Mesodermal cell (in vitro differentiated cells): ENCODE measurements at regions not wholly inside any gene's neighbourhood (a gene's known extent, or its start where the extent isn't known, plus 50 kb on each side); places are given as distances from the start of the nearest gene placed in this dataset.

Source experiments
- H3K27ac ChIP-seq: 2 replicates; pipeline ENCODE4 v1.7.0; 2013; ENCODE audit warnings: mild to moderate bottlenecking, low read depth, low read length, moderate library complexity; ENCODE audit not compliant: severe bottlenecking
- H3K36me3 ChIP-seq: 2 replicates; pipeline ENCODE4 v1.7.1; 2013; ENCODE audit warnings: mild to moderate bottlenecking, low read length, moderate library complexity; ENCODE audit not compliant: control insufficient read depth, insufficient read depth
- H3K4me1 ChIP-seq: one replicate; pipeline ENCODE4 v1.7.1; 2013; ENCODE audit warnings: mild to moderate bottlenecking, low read length; ENCODE audit not compliant: insufficient read depth, control insufficient read depth, poor library complexity, severe bottlenecking
- H3K4me3 ChIP-seq: 2 replicates; pipeline ENCODE4 v1.7.0; 2013; ENCODE audit warnings: low read length, control low read depth, mild to moderate bottlenecking; ENCODE audit not compliant: insufficient read depth, poor library complexity, severe bottlenecking; ENCODE audit errors: extremely low read depth
- H3K9me3 ChIP-seq: 2 replicates; pipeline ENCODE4 v1.7.1; 2013; ENCODE audit warnings: mild to moderate bottlenecking, low read length, moderate library complexity; ENCODE audit not compliant: control insufficient read depth
- WGBS, 2 experiments: methylation state at CpG; one replicate each; pipeline ENCODE4 v1.1.5; 2013; ENCODE audit warnings: missing lambda C conversion rate in 2 of 2; ENCODE audit not compliant: insufficient coverage in 2 of 2; 5-methylcytosine and 5-hydroxymethylcytosine counted together

DNA sequence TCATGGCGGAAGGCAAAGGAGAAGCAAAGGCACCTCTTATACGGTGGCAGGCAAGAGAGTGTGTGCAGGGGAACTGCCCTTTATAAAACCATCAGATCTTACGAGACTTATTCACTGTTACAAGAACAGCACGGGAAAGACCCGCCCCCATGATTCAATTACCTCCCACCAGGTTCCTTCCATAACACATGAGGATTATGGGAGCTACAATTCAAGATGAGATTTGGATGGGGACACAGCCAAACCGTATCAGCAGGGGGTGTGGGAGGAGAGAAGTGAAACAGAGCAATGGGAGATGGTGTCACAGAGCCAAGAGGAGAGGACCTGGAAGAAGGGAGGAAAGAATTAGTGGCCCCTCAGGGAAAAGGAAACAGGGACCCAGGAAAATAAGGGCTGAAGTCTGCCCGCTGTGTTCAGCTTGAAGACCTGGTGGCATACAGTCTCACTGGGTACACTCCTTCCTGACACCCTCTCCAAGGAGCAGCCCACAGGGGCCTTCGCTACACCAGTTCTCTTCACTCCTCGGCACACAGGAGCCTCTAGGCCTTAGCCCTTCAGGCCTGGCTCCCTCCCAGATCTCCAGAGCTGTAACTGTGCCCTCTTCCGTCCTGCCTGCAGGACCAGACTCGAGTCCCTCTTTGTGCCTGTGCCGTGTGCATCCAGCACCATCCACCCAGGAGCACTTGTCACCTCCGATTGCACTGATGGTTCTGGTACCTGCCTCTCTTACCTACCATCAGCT lies 262.1 kb downstream of the EIPR1 start:
- H3K36me3 ChIP-seq, result no peaks in the 10 kb centered on the region
- no peak overlapping the region for H3K27ac ChIP-seq
- 92 to 96% methylated on average over 6 to 7 of the region's 13 CpGs for WGBS, 2 experiments
- no peak overlapping the region for H3K4me3 ChIP-seq
- no peaks in the 10 kb centered on the region for H3K9me3 ChIP-seq
- no peaks in the 10 kb centered on the region for H3K4me1 ChIP-seq

DNA sequence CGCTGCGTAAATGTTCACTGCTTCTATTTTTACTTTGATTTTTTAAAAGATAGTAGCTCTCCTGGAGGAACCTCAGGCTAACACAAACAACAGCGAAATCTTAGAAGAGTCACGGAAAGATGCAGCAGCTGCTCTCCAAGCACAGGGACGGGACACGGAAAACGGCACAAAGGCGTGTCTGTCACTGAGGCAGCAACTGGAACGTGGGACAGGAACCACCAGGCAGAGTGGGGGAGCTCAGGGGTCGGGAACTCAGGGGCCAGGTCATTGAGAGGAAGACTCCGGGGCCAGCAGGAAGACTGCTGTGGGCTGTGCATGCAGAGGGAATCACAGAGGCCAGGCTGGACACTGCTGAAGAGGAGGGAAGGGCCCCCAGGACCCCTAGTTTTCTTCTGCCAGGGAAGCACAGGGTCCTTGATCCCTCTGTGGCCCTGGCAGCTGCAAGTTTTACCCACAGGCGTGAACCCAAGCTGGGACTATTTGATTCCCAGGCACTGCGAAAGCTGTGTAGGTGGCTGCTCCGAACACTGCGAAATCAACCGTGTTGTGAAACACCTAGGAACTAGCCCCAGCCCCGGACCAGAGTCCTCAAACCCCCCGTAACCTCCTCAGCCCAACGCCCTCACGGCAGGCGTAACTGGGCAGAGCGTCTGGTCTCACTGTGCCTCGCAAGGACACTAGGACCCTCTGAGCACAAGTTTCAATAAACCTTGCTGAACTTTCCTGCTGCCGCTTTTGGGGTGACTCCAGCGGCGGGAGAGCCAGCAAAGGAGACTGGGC lies 263.0 kb downstream of the EIPR1 start:
- Histone ChIP-seq H3K4me1 (no peaks in the 10 kb centered on the region), H3K9me3 (no peaks in the 10 kb centered on the region), H3K27ac (no peak overlapping the region), H3K36me3 (no peaks in the 10 kb centered on the region), H3K4me3 (no peak overlapping the region)
- 92 to 94% methylated on average over 24 of the region's 26 CpGs for WGBS, 2 experiments

DNA sequence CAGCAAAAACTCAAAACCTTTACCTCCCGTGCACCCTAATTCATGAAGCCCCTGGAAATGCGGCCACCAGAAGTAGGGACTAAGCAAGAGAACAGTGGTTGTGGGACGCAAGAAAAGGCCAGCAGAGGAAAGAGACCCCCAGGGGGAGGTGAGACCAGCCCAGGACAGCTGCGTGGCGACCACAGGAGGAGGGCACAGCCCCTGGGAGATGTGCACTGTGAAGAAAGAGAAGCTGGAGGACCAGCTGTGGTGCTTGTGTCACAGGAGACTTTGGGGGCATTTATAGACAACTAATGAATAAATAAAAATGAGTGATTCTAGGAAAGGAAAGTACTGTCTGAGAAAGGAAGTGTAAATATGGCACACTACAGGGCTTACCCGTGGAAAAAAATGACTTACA lies 263.8 kb downstream of the EIPR1 start:
- H3K9me3 ChIP-seq, result no peaks in the 10 kb centered on the region
- H3K4me1 ChIP-seq, result no peaks in the 10 kb centered on the region
- H3K4me3 ChIP-seq, result no peak overlapping the region
- no peaks in the 10 kb centered on the region for H3K36me3 ChIP-seq
- WGBS, 2 experiments, result 88 to 90% methylated on average over 3 to 4 of the region's 6 CpGs
- no peak overlapping the region for H3K27ac ChIP-seq

DNA sequence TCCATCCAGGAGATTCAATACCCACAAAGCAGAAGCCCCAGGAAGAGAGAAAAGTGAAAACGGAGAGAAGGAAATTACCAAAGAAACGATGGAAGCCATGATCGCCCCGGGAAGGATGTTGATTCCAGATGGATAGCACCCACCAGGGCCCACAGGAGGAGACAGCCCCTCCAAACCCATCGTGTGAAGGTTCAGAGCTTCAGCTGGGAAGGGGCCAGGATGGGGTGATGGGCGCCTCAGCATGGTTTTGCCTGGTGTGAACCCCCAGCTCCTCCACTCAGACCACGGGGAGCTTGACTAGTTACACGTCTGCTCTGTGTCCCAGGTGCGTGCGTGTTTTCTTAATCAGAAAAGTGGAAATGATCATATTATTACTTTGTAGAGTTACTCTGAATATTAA lies 264.5 kb downstream of the EIPR1 start:
- H3K4me1 ChIP-seq, result no peaks in the 10 kb centered on the region

DNA sequence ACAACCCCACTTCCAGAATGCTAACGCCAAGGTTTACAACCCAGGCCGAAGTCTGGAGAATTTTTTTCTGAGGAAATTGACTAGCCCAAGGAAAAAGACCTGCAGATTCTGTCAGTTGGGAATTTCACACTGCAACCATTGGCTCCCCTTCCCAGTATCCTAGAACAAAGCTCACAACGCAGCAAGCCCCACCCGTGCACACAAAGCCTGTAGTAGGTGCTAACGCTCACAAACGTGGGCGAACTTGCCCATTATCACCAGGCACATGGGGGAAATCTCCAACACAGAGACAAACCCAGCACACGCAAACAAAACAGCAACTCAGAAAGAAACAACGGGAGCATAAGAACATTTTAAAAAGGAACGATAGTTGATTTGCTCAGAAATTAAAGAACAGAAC lies 265.1 kb downstream of the EIPR1 start:
- H3K9me3 ChIP-seq, result no peaks in the 10 kb centered on the region
- no peaks in the 10 kb centered on the region for H3K4me1 ChIP-seq
- no peak overlapping the region for H3K27ac ChIP-seq
- no peaks in the 10 kb centered on the region for H3K36me3 ChIP-seq
- WGBS, 2 experiments, result 90 to 97% methylated on average over 3 to 7 of the region's 10 CpGs
- H3K4me3 ChIP-seq, result no peak overlapping the region

More for the DNA sequence above, 264.5 kb downstream of the EIPR1 start:
- H3K9me3 ChIP-seq, result no peaks in the 10 kb centered on the region
- WGBS, 2 experiments, result 76 to 84% methylated on average over 4 to 6 of the region's 10 CpGs
- H3K36me3 ChIP-seq, result no peaks in the 10 kb centered on the region
- no peak overlapping the region for H3K27ac ChIP-seq
- no peak overlapping the region for H3K4me3 ChIP-seq

DNA sequence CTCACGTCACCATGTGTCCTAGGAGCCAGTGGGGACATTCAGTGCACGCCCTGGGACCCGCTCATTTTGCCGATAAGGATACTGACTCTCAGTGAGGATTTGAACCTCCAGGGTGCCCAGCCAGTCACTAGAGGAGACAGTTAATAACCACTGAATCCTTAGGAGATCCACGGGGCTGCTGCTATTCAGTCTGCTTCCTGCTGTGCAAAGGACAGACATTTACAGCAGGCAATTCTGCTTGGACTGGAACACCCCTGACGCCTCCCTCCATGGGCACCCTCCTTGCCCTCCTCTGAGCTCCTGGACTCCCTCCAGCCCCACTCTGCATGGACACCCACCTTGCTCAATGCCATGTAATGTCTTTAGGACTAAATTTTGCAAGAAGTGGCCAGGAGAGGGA lies 265.5 kb downstream of the EIPR1 start:
- H3K9me3 ChIP-seq, result no peaks in the 10 kb centered on the region
- no peak overlapping the region for H3K4me3 ChIP-seq
- no peaks in the 10 kb centered on the region for H3K36me3 ChIP-seq
- H3K27ac ChIP-seq, result no peak overlapping the region
- 90 to 96% methylated on average over 6 of the region's 6 CpGs for WGBS, 2 experiments
- no peaks in the 10 kb centered on the region for H3K4me1 ChIP-seq

DNA sequence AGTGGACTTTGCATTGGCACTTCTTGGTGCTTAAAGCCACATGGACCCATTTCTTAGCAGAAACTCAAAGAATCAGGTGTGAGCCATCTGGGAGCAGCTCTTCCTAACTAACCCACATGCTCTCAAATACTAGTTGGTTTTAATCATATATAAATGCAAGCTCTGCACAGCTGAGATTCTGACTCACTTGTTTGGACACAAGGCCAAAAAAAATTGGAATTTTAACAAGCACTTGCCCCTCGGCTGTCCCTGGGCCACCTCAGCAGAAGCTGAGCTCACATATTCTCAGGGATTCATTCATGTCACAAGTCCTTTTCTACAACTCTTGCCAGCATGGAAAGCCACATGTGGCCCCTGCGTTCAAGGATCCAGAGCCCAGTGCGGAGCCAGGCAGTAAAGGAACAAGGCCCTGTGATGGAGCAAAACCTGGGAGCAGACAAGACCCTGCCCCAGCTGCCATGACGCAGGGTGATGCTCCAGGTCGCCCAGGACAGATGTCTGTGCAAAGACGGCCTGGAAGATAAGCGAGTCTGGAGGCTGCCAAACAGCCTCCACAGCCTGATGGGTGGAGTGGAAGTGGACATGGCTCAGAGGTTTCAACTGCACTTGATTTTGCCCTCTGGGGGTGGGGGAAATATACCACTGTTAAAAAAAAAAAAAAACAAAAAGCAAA lies 266.5 kb downstream of the EIPR1 start:
- H3K36me3 ChIP-seq, result no peaks in the 10 kb centered on the region
- no peak overlapping the region for H3K4me3 ChIP-seq
- no peaks in the 10 kb centered on the region for H3K9me3 ChIP-seq
- WGBS, 2 experiments, result 93 to 99% methylated on average over 4 to 6 of the region's 7 CpGs
- no peak overlapping the region for H3K27ac ChIP-seq
- H3K4me1 ChIP-seq, result no peaks in the 10 kb centered on the region

DNA sequence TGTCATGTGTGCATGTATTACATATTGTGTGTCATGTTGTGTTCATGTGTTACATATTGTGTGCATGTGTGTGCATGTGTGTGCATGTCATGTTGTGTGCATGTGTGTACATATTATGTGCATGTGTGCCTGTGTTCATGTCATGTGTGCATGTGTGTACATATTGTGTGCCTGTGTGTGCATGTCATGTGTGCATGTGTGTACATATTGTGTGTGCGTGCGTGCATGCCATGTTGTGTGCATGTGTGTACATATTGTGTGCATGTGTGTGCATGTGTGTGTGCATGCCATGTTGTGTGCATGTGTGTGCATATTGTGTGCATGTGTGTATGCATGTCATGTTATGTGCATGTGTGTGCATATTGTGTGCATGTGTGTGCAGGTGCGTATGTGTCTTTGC lies 267.1 kb downstream of the EIPR1 start:
- no peaks in the 10 kb centered on the region for H3K9me3 ChIP-seq
- H3K4me1 ChIP-seq, result peaks cover 4% of the 10 kb centered on the region
- WGBS, 2 experiments, result 84 to 90% methylated on average over 3 of the region's 3 CpGs
- H3K27ac ChIP-seq, result no peak overlapping the region
- no peaks in the 10 kb centered on the region for H3K36me3 ChIP-seq
- H3K4me3 ChIP-seq, result no peak overlapping the region

DNA sequence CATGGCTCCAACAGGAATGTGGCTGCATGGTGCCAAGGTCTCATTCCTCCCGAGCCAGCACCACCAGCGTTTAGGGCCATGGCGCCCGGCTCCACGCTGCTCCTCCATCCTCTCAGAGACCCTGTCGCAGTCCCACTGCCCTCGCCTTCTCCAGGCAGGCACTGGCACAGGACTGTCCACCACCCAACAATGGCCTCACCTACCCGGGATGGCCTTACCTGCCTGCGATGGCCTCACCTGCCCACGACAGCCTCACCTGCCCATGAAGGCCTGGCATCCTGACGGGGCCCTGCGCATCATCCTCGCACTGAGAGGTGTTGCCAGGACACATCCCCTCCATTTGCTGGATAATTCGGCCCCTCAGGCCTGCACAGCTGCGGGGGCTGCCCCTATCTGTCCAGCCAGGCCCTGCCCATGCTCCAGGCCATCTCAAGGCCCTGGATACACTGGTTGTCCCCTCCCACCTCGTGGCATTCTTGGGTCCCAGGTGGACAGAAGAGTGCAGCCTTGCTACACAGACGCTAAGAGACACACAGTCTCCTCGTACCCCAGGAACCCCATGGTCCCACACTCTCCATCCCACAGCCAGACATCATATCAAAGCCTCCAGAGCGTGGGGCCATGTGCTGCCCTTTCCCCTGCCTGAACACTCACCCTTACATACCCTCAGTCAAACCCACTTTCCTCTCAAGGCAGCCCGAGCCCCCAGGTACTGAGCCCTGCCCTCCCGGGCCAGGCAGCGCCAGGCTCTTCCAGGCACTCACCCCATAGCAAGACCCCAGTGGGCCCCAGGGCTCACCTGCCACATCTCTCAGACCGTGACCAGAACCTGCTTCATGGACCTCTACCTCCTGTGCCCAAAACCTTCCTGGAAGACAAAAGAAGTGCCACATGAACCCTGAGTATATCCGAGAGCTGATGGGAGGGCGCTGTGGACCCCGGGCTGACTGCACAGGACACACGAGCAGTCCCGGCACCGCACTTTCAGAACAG lies 268.6 kb downstream of the EIPR1 start:
- no peak overlapping the region for H3K27ac ChIP-seq
- 90 to 91% methylated on average over 27 to 28 of the region's 29 CpGs for WGBS, 2 experiments
- H3K9me3 ChIP-seq, result no peaks in the 10 kb centered on the region

DNA sequence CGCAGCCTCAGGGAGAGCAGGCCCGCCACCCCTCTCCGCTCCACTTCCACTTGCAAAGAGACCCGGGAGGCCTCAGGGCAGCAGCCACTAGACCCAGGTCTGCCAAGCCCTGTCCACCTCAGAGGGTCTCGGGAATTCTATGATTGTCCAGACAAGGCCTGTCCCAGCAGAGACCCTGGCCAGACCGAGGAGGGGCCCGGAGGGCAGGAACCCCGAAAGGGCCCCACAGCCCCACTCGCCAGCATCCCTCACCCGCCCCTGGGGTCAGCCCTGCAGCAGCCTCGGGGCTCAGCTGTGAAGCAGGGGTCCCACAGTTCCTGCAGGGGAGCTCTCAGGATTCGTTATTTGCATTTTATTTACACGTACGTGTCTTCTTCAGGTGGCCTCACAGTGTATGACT lies 269.5 kb downstream of the EIPR1 start:
- 87 to 89% methylated on average over 9 to 12 of the region's 14 CpGs for WGBS, 2 experiments
- Histone ChIP-seq H3K27ac (no peak overlapping the region), H3K4me1 (peaks cover 4% of the 10 kb centered on the region)

More for the DNA sequence above, 268.6 kb downstream of the EIPR1 start:
- Histone ChIP-seq H3K4me1 (peaks cover 4% of the 10 kb centered on the region), H3K36me3 (no peaks in the 10 kb centered on the region), H3K4me3 (no peak overlapping the region)

More for the DNA sequence above, 269.5 kb downstream of the EIPR1 start:
- Histone ChIP-seq H3K36me3 (no peaks in the 10 kb centered on the region), H3K4me3 (no peak overlapping the region), H3K9me3 (no peaks in the 10 kb centered on the region)
